Calu3 (cell line): ENCODE measurements at regions not wholly inside any gene's neighbourhood (a gene's known extent, or its start where the extent isn't known, plus 50 kb on each side); places are given as distances from the start of the nearest gene placed in this dataset.
"Not testable (repeated sequence)": the region's sequence is repeated elsewhere in the genome, so short reads cannot be mapped to it uniquely, and the experiment has no call there.

ENCODE experiments used
- BruUV-seq: library from RNA; stranded (reverse); fragments of 400-500 nt; replicated peaks from 2 replicates; lab custom pipeline; 2021; lab: Mats Ljungman, UMichigan
- CTCF ChIA-PET: fragments of 300-600 bp; sonication (Branson Sonifier 250); formaldehyde crosslinking; loops from one replicate; lab custom pipeline; 2022; ENCODE audit warnings: antibody characterized with exemption; lab: Charles Lee
- DNase-seq: peaks from one replicate; pipeline ENCODE4 v3.0.0; 2022
- H3K27ac Mint-ChIP-seq: one replicate; pipeline ENCODE4 v1.8.0; 2022; ENCODE audit warnings: mixed read lengths; ENCODE audit not compliant: unreplicated experiment
- H3K27me3 Mint-ChIP-seq: one replicate; pipeline ENCODE4 v1.8.0; 2022; ENCODE audit warnings: mixed read lengths; ENCODE audit not compliant: unreplicated experiment
- H3K36me3 Mint-ChIP-seq: one replicate; pipeline ENCODE4 v1.8.0; 2022; ENCODE audit warnings: mild to moderate bottlenecking, moderate library complexity, mixed read lengths; ENCODE audit not compliant: insufficient read depth, unreplicated experiment
- H3K4me1 Mint-ChIP-seq: one replicate; pipeline ENCODE4 v1.8.0; 2022; ENCODE audit warnings: mild to moderate bottlenecking, low read depth, mixed read lengths; ENCODE audit not compliant: unreplicated experiment
- H3K4me3 Mint-ChIP-seq: one replicate; pipeline ENCODE4 v1.8.0; 2022; ENCODE audit warnings: mild to moderate bottlenecking, low read depth, moderate library complexity, mixed read lengths; ENCODE audit not compliant: unreplicated experiment
- H3K9me3 Mint-ChIP-seq: one replicate; pipeline ENCODE4 v1.8.0; 2022; ENCODE audit warnings: low read depth, mixed read lengths; ENCODE audit not compliant: unreplicated experiment
- intact Hi-C: fragments of 100-400 bp; cut with micrococcal nuclease; formaldehyde crosslinking; loops from one replicate; pipeline ENCODE4 v1.10.0; 2022; ENCODE audit not compliant: unreplicated experiment
- TF ChIP-seq, protein P1 (sequence below): fragments of 200-600 bp; IDR thresholded peaks from one replicate; pipeline ENCODE4 v1.8.0; 2022; ENCODE audit warnings: antibody characterized with exemption; ENCODE audit not compliant: unreplicated experiment

GRCh38 chr1:30444850-30445249, 278.5 kb downstream of the MATN1 start:
- Mint-ChIP-seq H3K27ac (no peak overlapping the region), H3K9me3 (no peaks in the 10 kb centered on the region), H3K4me1 (no peaks in the 10 kb centered on the region), H3K4me3 (no peak overlapping the region), H3K36me3 (no peaks in the 10 kb centered on the region), H3K27me3 (peaks cover 52% of the 10 kb centered on the region)
- CTCF ChIA-PET = no interaction called here
- DNase-seq = no peak
- TF ChIP-seq, protein P1, sequence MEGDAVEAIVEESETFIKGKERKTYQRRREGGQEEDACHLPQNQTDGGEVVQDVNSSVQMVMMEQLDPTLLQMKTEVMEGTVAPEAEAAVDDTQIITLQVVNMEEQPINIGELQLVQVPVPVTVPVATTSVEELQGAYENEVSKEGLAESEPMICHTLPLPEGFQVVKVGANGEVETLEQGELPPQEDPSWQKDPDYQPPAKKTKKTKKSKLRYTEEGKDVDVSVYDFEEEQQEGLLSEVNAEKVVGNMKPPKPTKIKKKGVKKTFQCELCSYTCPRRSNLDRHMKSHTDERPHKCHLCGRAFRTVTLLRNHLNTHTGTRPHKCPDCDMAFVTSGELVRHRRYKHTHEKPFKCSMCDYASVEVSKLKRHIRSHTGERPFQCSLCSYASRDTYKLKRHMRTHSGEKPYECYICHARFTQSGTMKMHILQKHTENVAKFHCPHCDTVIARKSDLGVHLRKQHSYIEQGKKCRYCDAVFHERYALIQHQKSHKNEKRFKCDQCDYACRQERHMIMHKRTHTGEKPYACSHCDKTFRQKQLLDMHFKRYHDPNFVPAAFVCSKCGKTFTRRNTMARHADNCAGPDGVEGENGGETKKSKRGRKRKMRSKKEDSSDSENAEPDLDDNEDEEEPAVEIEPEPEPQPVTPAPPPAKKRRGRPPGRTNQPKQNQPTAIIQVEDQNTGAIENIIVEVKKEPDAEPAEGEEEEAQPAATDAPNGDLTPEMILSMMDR = no peak
- intact Hi-C loops = no loop called here
- no TSS peak for BruUV-seq

DNA sequence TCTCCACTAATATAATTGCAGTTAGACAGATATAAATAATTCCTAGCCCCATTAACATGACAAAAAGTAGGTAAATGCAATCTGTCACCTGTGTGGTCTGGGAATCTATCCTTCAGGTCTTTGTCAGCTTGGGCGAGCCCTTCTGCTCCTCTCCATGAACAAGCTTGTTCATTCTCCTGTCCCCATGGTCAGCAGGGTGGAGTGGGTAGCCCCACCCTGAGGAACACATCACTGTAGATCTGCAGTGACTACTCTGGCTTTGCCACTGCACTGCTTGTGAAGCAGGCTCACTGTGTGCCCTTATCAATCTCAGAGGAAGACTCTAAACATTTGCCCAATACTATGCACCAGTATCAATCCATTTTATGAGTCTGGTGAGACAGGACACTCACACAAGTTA, 279.0 kb downstream of the MATN1 start:
- H3K36me3 Mint-ChIP-seq = no peaks in the 10 kb centered on the region

GRCh38 chr1:30438274-30438673, 285.1 kb downstream of the MATN1 start:
- BruUV-seq, H3K4me1 Mint-ChIP-seq, H3K36me3 Mint-ChIP-seq, intact Hi-C loops, DNase-seq, H3K27ac Mint-ChIP-seq, H3K4me3 Mint-ChIP-seq, H3K9me3 Mint-ChIP-seq: not testable (repeated sequence)
- peaks cover 28% of the 10 kb centered on the region for H3K27me3 Mint-ChIP-seq
- CTCF ChIA-PET = interaction anchor here (0.6 kb wide), 2 partner anchors 187 to 1795 kb away, joined by 3 to 6 read pairs; no protein-coding TSS in a partner anchor

More for the DNA sequence above, 279.0 kb downstream of the MATN1 start:
- CTCF ChIA-PET = no interaction called here
- Mint-ChIP-seq H3K27ac (no peak overlapping the region), H3K27me3 (peaks cover 47% of the 10 kb centered on the region), H3K4me1 (no peaks in the 10 kb centered on the region), H3K4me3 (no peak overlapping the region), H3K9me3 (no peaks in the 10 kb centered on the region)
- BruUV-seq = no TSS peak
- DNase-seq = no peak
- TF ChIP-seq, protein P1 = no peak
- intact Hi-C loops = no loop called here

GRCh38 chr1:30437059-30437576, 286.3 kb downstream of the MATN1 start:
- H3K27ac Mint-ChIP-seq = no peak overlapping the region
- intact Hi-C loops = no loop called here

DNA sequence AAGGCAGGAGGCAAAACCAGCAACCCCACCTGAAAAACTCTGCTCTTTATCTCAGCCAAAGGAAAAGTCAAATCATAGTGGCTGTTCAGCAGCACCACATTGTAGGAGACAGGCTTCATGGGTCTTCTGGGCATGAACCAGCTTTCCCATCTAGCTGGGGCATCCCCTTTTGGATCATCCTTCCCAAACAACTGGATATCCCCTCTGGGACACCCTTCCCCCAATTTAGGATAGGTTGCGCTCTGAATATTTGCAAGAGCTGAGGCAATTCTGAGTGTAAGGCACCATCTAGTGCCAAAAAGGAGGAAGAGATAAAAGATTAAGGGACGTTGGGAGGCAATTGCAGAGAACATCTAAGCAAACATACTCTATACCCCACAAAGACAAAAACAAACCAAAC, 295.8 kb downstream of the MATN1 start:
- no TSS peak for BruUV-seq
- no peak overlapping the region for H3K4me3 Mint-ChIP-seq
- intact Hi-C loops = no loop called here
- H3K27ac Mint-ChIP-seq = no peak overlapping the region
- CTCF ChIA-PET = interaction anchor here (1.5 kb wide), 1 partner anchor 8 kb away, joined by 5 read pairs; no protein-coding TSS in a partner anchor
- no peak for DNase-seq
- no peaks in the 10 kb centered on the region for H3K9me3 Mint-ChIP-seq
- no peaks in the 10 kb centered on the region for H3K36me3 Mint-ChIP-seq
- peaks cover 100% of the 10 kb centered on the region for H3K27me3 Mint-ChIP-seq
- TF ChIP-seq, protein P1 = no peak
- no peaks in the 10 kb centered on the region for H3K4me1 Mint-ChIP-seq

More at GRCh38 chr1:30437059-30437576, 286.3 kb downstream of the MATN1 start:
- Mint-ChIP-seq H3K4me3 (no peak overlapping the region), H3K4me1 (no peaks in the 10 kb centered on the region), H3K27me3 (peaks cover 40% of the 10 kb centered on the region), H3K36me3 (no peaks in the 10 kb centered on the region), H3K9me3 (peaks cover 6% of the 10 kb centered on the region)
- CTCF ChIA-PET = no interaction called here
- TF ChIP-seq, protein P1 = no peak
- no peak for DNase-seq
- no TSS peak for BruUV-seq
